Inferior parietal cortex (tissue), 1 donor: ENCODE measurements at regions not wholly inside any gene's neighbourhood (a gene's known extent, or its start where the extent isn't known, plus 50 kb on each side); places are given as distances from the start of the nearest gene placed in this dataset.

Experiments
- DNase-seq: peaks from one replicate; pipeline ENCODE4 v3.0.0-alpha.2; 2016; ENCODE audit errors: extremely low spot score

GRCh38 chr13:63124863-63125262, 1709.2 kb upstream of the PCDH20 start:
- no peak for DNase-seq

DNA sequence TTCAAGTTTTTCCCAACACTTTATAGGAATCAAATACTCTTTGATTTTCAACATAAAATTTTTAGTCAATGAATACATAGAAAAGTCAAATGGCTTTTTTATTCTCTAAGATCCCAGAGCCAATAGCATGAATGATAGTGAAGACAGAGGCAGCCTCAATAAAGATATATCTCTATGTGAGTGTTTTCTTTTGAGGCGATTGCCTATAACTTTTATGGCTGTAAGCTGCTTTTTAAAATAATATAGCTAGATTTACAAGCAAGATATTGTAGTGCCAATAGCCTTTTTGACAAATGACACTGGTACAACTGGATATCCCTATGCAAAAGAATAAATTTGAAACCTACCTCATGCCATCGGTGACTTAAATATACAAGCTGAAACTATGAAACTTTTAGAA, 1705.2 kb upstream of the PCDH20 start:
- no peak for DNase-seq

- DNase-seq = no peak
Measured at GRCh38 chr13:63117710-63118109, 1702.1 kb upstream of the PCDH20 start.

- DNase-seq = no peak
Measured at GRCh38 chr13:63112799-63113395, 1697.2 kb upstream of the PCDH20 start.

GRCh38 chr13:63110466-63110865, 1694.8 kb upstream of the PCDH20 start:
- no peak for DNase-seq

DNA sequence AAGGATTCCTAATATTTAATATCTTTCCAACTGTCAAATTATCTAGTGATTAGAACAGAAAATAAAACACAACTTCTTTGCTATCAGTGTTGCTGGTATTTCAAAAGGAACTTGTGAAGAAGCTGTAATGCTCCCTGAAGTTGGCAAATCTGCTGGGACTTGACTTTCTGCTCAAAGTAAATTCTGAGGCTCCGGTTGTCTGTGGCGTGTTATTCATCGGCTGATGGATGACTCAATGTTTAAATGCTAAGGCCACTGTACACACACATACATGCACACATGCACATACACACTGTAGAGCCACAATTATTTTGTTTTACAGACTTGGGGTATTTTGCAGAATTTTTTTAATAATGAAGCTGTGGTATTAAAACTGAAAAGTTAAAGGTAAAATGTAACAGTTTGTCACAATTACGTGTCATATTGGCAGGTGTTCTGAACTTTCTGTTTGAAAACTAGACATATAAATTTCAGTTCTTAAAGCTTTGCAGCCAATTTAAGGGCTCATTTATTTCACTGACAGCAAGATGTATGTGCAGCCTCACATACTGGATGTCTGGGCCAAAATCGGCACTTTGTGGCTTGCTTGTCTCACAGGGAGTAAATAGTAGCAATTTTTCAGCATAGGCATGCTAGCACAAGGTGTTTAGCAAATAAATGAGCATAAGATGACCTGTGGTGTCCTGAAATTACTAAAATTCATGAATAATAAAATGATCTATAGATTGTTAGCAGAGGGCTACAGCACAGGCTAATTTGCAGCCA, 1691.7 kb upstream of the PCDH20 start:
- no peak for DNase-seq

DNA sequence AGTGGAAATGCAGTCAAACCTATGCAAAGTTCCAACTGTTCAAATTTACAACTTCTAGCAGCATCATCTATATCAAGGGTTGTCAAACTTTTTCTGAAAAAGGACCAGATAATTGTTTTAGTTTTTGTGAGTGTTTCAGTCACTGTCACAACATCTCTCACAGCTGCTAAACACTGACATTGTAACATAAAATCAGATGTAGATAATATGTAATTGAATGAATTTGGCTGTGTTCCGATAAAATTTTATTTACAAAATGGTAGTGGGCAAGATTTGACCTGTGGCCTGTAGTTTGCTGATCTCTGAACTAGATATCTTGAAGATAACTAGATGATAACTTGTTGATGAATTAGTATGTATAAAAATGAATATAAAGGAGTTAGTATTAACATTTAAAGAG, 1679.1 kb upstream of the PCDH20 start:
- DNase-seq = no peak

DNA sequence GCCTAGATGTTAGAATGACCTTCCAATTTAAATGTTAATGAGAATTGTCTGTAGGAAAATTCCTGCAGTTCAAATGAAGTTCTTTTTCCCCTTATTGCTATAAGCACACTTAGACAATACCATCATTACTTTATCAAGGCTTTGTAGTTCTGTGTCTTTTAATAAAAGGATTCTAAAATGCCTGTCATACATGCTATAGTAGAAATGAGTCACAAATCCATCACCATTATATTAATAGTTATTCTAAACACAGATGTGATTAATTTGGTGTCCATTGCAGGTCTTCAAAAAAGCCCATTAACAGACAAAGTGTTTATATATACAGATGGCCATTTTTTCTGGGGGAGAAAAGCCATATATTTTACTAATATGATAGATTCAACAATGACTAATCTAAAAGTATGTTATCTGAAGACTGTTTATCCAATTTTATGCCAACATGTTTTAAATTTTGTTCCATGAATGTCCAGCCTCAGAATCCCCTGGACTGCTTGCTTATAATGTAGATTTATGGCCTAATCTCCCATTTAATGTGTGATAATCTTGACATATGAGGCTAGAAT, 1678.3 kb upstream of the PCDH20 start:
- DNase-seq = no peak

- DNase-seq = no peak
Measured at GRCh38 chr13:63092456-63092855, 1676.8 kb upstream of the PCDH20 start.

DNA sequence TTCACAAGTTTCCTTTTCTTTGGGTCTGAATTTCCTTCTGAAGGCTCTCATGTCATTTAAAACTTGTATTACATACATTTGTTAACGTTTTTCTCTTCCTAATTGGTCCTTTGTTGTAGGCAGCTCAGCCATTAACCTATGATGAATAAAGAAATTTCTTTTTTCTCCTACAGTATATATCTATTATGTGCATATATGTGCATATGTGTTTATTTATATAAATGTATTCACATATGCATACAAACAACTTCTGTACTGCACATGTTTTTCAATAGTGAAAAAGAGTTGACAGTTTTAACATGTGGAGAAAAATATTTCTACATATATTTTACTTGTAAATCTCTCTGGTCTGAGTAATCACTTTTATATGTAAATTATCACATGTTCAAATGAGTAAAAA, 1674.9 kb upstream of the PCDH20 start:
- DNase-seq = no peak

DNA sequence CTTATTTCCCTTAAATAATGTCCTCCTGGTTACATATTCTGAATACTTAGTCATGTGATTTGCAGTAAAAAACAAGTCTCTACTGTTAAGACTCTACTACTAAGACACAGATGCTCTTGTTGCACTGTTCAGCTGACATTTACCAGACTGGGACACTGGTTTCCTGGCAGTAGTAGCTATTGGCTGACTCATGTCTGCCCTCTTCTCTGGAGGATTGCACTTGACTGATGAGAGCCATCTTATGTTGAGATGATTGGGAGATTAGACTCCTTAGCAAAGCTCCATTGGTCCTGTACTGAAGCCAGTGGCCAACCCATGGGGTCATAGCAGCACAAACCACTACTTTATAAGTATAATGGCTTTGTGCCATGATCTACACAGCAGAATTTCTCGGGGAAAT, 1672.6 kb upstream of the PCDH20 start:
- no peak for DNase-seq

GRCh38 chr13:63086286-63086685, 1670.6 kb upstream of the PCDH20 start:
- no peak for DNase-seq

DNA sequence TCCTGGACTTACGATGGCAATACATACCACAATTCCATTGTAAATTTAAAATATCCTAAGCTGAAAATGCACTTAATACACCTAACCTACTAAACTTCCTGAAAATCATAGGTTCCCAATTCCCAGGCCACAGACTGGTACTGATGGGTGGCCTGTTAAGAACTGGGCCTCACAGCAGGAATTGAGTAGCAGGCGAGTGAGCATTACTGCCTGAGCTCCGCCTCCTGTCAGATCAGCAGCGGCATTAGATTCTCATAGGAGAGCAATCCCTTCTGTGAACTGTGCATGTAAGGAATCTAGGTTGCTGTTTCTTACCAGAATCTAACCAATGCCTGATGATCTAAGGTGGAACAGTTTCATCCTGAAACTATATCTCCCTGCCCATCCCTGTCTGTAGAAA, 1670.2 kb upstream of the PCDH20 start:
- no peak for DNase-seq

- no peak for DNase-seq
Measured at GRCh38 chr13:63081400-63082014, 1665.9 kb upstream of the PCDH20 start.

GRCh38 chr13:63075126-63075525, 1659.5 kb upstream of the PCDH20 start:
- DNase-seq = no peak

GRCh38 chr13:63050287-63050686, 1634.6 kb upstream of the PCDH20 start:
- DNase-seq = no peak

GRCh38 chr13:63048653-63049052, 1633.0 kb upstream of the PCDH20 start:
- no peak for DNase-seq

- no peak for DNase-seq
Measured at GRCh38 chr13:63044589-63045313, 1629.1 kb upstream of the PCDH20 start.

DNA sequence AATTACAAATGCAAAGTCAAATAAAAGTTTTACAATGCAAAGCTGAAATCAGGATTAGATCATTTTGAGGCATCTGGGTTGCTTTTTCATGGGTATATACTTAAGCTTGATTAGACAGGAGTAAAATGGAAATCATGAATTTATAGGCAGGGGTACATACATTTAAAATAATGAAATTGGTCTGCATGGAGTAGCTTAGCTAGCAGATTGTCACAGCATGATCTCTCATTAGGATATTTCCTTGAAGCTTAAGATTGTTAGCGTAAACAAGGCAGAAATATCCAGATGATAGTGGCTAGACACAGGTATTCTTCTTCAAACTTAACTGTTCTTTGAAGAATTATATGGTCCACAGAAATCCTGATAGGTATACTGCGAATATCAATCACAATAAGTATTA, 1627.0 kb upstream of the PCDH20 start:
- DNase-seq = no peak

GRCh38 chr13:63041640-63042414, 1626.2 kb upstream of the PCDH20 start:
- DNase-seq = no peak

DNA sequence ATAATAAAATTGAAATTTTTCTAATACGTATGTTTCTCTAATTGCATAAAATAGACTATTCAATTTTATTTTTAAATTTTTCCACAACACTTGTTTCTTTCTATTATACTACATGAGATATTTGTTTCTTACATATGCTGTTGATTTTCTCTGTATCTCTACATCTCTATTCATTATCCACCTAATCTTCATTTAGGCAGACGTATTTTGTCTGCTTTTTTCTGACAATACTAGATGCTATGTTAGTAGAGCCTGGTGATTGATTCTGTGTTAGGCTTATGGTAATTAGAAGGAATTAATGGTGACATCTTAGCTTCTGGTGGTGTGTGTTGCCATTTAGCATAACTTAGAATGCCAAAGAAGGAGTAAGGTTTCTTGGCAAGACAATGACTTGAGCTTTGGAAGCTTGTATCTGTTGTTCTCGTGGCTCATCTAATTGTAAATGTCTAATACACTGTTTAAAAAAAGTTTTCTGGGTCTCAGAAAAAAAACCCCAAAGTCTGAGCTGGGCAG, 1610.7 kb upstream of the PCDH20 start:
- no peak for DNase-seq
